ENCODE measurements at regions not wholly inside any gene's neighbourhood (a gene's known extent, or its start where the extent isn't known, plus 50 kb on each side); places are given as distances from the start of the nearest gene placed in this dataset.

- H3K27ac ChIP-seq (ENCODE audit: low read length) = peak overlapping the region; percentile 56
- ATAC-seq = peak; percentile 91
- H3K79me2 ChIP-seq (ENCODE audit: low read length) = no peaks in the 10 kb centered on the region
- no peaks in the 10 kb centered on the region for H3F3A ChIP-seq (ENCODE audit: low read length, unreplicated experiment)
- H3K4me2 ChIP-seq (ENCODE audit: low read length) = peak overlapping the region; percentile 53
- CTCF ChIA-PET = interaction anchor here (0.6 to 0.7 kb wide), 2 partner anchors 64 to 122 kb away, joined by 3 to 4 read pairs; no protein-coding TSS in a partner anchor
- no peaks in the 10 kb centered on the region for H3K9me3 ChIP-seq (ENCODE audit: low read length)
- peaks cover 35% of the 10 kb centered on the region for H3K4me1 ChIP-seq (ENCODE audit: insufficient read depth, low read length)
- no peaks in the 10 kb centered on the region for H3K27me3 ChIP-seq (ENCODE audit: low read length)
- TF ChIP-seq EZH2phosphoT487 (IDR thresholded peaks at IDR 0.05; ENCODE audit: borderline replicate concordance, low read length) = no peak
- no peak for TF ChIP-seq EZH2 (IDR thresholded peaks at IDR 0.05; ENCODE audit: low read length, unreplicated experiment)
- TF ChIP-seq CTCF (conservative IDR thresholded peaks at IDR 0.05; ENCODE audit: low read depth, low read length) = no peak
- peak overlapping the region; percentile 4; the same call in 1 of the 2 replicates for H3K4me3 ChIP-seq (ENCODE audit: low read length)
- H3K9ac ChIP-seq (ENCODE audit: low read length) = peak overlapping the region; percentile 31
- H2AFZ ChIP-seq (ENCODE audit: low read length) = peak overlapping the region; percentile 35
- POLR2A ChIA-PET (ENCODE audit: unreplicated experiment) = no interaction called here
- H3K9me2 ChIP-seq (replicated peaks; ENCODE audit: low read length) = no peaks in the 10 kb centered on the region
- intact Hi-C loops (cut with micrococcal nuclease) = loop anchor here (1.0 to 5.0 kb wide), 3 partner anchors 35 to 173 kb away; no protein-coding TSS in a partner anchor
- no TSS peak for BruUV-seq (replicated peaks)
- DNase-seq = peak; percentile 84
- no peaks in the 10 kb centered on the region for H3K36me3 ChIP-seq (ENCODE audit: low read depth, low read length)
- H4K20me1 ChIP-seq (ENCODE audit: low read length) = no peaks in the 10 kb centered on the region
Observed at GRCh38 chr3:101072300-101072699, 79.1 kb upstream of the ABI3BP start.

GRCh38 chr3:101070799-101071121 lies 77.5 kb upstream of the ABI3BP start:
- BruUV-seq (replicated peaks) = no TSS peak
- H3K4me1 ChIP-seq (ENCODE audit: insufficient read depth, low read length) = peaks cover 46% of the 10 kb centered on the region
- H3K27ac ChIP-seq (ENCODE audit: low read length) = peak overlapping the region; percentile 22
- peak overlapping the region; percentile 11; the same call in 1 of the 2 replicates for H3K4me2 ChIP-seq (ENCODE audit: low read length)
- CTCF ChIA-PET = no interaction called here
- peak; percentile 33 for DNase-seq
- TF ChIP-seq EZH2 (IDR thresholded peaks at IDR 0.05; ENCODE audit: low read length, unreplicated experiment) (no peak), EZH2phosphoT487 (IDR thresholded peaks at IDR 0.05; ENCODE audit: borderline replicate concordance, low read length) (no peak), CTCF (conservative IDR thresholded peaks at IDR 0.05; ENCODE audit: low read depth, low read length) (no peak)
- H3K27me3 ChIP-seq (ENCODE audit: low read length) = no peaks in the 10 kb centered on the region
- no peaks in the 10 kb centered on the region for H3K9me3 ChIP-seq (ENCODE audit: low read length)
- POLR2A ChIA-PET (ENCODE audit: unreplicated experiment) = no interaction called here
- no peaks in the 10 kb centered on the region for H3K36me3 ChIP-seq (ENCODE audit: low read depth, low read length)
- H2AFZ ChIP-seq (ENCODE audit: low read length) = peak overlapping the region; percentile 28
- no peak overlapping the region for H3K4me3 ChIP-seq (ENCODE audit: low read length)
- peak; percentile 22 for ATAC-seq
- H3F3A ChIP-seq (ENCODE audit: low read length, unreplicated experiment) = no peaks in the 10 kb centered on the region
- intact Hi-C loops (cut with micrococcal nuclease) = loop anchor here (5.0 kb wide), 1 partner anchor 33 kb away; no protein-coding TSS in a partner anchor
- H3K79me2 ChIP-seq (ENCODE audit: low read length) = no peaks in the 10 kb centered on the region
- H3K9ac ChIP-seq (ENCODE audit: low read length) = no peak overlapping the region
- no peaks in the 10 kb centered on the region for H3K9me2 ChIP-seq (replicated peaks; ENCODE audit: low read length)
- no peaks in the 10 kb centered on the region for H4K20me1 ChIP-seq (ENCODE audit: low read length)

Data from PC-3 (cell line).